Activated CD8-positive, alpha-beta memory T cell treated with anti-CD3 and anti-CD28 coated beads for 36 hours (primary cell): ENCODE measurements at regions not wholly inside any gene's neighbourhood (a gene's known extent, or its start where the extent isn't known, plus 50 kb on each side); places are given as distances from the start of the nearest gene placed in this dataset.
"Not testable (repeated sequence)": the region's sequence is repeated elsewhere in the genome, so short reads cannot be mapped to it uniquely, and the experiment has no call there.

Experiments used
- CTCF ChIA-PET: fragments of 350-600 bp; sonication (Branson Sonifier 250); formaldehyde crosslinking; loops from one replicate; lab custom pipeline; 2021; ENCODE audit warnings: antibody characterized with exemption; lab: Charles Lee
- POLR2A ChIA-PET: fragments of 350-600 bp; sonication (Branson Sonifier 250); formaldehyde crosslinking; loops from one replicate; lab custom pipeline; 2021; ENCODE audit warnings: antibody characterized with exemption; lab: Charles Lee

DNA sequence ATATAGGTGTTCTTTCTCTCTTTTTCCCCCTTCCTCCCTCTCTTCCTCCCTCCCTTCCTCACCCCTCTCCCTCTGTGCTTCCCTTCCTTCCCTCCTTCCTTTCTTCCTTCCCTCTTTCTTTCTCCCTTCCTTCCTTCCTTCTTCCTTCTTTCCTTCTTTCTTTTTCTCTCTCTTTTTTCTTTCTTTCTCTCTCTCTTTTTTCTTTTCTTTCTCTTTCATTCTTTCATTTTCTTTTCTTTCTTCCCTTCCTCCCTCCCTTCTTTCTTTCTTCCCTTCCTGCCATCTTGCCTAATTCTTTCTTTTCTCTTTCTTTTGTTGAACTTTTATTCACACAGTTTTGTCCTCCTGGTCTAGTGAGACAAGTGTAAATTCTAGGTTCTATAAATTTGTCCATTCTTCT lies 1595.6 kb downstream of the SI start:
- POLR2A ChIA-PET, result no interaction called here
- CTCF ChIA-PET, result no interaction called here

DNA sequence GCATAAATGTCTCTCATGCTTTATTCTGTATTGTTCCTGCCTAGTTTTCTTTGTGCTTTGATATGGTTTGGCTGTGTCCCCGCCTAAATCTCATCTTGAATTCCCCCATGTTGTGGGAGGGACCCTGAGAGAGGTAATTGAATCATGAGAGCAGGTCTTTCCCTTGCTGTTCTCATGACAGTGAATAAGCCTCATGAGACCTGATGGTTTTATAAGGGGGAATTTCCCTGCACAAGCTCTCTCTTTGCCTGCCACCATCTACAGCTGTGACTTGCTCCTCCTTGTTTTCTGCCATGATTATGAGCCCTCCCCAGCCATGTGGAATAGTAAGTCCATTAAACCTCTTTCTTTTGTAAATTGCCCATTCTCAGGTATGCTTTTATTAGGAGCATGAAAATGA lies 1596.6 kb downstream of the SI start:
- CTCF ChIA-PET, result no interaction called here

GRCh38 chr3:163476179-163476578 lies 1602.1 kb downstream of the SI start:
- ChIA-PET POLR2A (no interaction called here), CTCF (no interaction called here)

More for the DNA sequence above, 1596.6 kb downstream of the SI start:
- POLR2A ChIA-PET, result no interaction called here

DNA sequence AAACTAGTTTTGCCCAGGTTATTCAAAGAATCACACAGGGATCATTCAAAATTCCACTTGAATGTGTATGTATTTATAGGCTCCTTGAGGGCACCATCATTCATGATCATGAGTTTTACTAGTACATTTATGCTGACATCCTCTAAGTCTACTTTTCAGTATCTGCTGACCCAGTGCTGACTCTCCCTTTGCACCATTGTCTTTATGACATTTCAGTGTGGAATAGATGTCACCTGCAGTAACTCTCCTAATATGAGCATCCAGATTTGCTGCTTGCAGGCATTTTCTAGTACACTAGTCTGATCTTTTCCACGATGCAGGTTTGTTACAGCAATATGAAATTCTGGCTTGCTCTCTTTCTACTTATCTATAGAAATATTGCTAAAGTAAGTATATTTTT lies 1603.5 kb downstream of the SI start:
- ChIA-PET CTCF (no interaction called here), POLR2A (no interaction called here)

DNA sequence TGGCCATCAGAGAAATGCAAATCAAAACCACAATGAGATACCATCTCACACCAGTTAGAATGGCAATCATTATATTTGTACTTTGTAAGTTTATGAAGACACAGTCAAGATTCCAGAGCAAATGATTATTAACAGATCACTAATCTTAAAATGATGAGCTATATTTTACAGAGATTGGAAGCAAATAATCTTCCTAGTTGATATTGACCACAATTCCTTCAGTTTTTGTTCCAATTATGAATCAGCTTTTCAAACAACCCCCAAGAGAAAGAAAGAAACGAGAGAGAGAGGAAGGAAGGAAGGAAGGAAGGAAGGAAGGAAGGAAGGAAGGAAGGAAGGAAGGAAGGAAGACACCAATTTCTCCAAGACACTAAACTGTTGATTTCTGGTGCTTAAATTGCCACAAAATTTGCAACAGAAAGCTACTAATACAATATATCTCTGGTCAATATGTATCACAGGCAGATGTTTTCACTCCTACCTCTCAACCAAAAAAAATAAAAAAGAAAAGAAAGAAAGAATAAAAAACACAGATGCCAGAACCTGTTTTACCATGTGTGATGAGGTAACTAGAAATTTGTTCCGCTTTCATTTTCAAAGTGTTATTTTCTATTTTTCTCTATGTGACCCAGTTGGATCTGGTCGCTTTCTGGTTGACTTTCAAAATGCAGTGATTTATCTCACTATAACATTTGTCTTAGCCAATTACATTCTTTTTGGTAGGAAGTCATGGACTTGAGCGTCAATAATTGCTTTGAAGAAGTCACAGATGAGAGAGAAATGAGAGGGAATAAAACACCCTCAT lies 1609.6 kb downstream of the SI start:
- CTCF ChIA-PET, result no interaction called here
- POLR2A ChIA-PET, result no interaction called here

DNA sequence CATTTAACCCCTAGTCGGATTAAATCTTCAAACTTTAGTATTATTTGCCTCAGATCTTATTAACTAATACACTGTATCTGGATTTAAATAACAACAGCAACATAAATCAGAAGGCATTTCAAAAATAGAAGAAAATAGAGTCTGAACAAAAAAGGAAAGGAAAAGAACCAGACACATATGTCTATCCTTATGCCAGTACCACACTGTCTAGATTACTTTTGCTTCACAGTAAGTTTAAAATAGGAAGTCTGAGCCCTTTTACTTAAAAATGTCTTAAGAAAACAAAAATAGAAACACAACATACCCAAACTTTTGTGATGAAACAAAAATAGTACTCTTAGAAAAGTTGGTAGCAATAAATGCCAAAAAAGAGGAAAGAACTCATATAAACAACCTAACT lies 1615.8 kb downstream of the SI start:
- CTCF ChIA-PET, result no interaction called here
- POLR2A ChIA-PET, result no interaction called here

DNA sequence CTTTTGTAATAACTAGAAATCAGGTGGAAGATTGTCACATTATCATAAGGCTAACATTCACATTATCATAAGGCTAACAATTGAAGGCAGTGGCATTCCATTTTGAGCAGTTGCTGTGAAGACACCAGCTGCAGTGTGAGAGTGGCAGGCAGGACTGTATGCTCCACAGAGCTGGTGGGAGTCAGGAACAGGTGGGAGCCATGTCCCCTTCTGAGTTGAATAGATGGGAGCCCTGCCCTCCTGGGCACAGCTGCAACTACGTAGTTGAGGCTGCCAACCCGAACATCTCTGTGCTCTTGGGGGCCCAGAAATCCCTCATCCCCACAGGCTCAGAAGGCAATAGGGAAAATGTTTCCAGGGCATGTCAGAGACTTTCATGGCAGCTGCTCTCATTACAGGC lies 1627.6 kb downstream of the SI start:
- POLR2A ChIA-PET, result no interaction called here
- CTCF ChIA-PET, result no interaction called here

- ChIA-PET CTCF (no interaction called here), POLR2A (no interaction called here)
Measured at GRCh38 chr3:163438760-163439159, 1639.5 kb downstream of the SI start.

DNA sequence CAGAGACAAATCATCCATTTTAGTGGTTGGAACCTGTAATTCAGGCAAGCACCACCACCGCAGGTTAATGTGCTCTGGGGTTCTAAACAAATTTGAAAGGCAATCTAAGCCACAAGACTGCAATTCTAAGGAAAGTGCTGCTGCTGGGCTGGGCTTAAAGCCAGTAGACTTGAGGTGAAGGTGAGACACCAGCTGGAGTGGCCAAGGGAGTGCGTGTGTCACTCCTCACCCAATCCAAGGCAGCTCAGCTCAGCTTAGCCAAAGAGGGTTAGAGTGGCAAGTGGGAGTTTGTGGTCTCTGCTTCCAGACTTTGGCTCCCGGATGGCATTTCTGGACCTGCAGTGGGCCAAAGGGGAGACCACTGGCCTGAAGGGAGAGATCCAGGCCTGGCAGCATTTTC lies 1655.6 kb downstream of the SI start:
- POLR2A ChIA-PET, result no interaction called here
- CTCF ChIA-PET, result no interaction called here

GRCh38 chr3:163391407-163392181 lies 1686.7 kb downstream of the SI start:
- ChIA-PET POLR2A (no interaction called here), CTCF (no interaction called here)

GRCh38 chr3:163384383-163384782 lies 1693.9 kb downstream of the SI start:
- ChIA-PET POLR2A (no interaction called here), CTCF (no interaction called here)

GRCh38 chr3:163382183-163382582 lies 1696.1 kb downstream of the SI start:
- ChIA-PET CTCF (no interaction called here), POLR2A (no interaction called here)

DNA sequence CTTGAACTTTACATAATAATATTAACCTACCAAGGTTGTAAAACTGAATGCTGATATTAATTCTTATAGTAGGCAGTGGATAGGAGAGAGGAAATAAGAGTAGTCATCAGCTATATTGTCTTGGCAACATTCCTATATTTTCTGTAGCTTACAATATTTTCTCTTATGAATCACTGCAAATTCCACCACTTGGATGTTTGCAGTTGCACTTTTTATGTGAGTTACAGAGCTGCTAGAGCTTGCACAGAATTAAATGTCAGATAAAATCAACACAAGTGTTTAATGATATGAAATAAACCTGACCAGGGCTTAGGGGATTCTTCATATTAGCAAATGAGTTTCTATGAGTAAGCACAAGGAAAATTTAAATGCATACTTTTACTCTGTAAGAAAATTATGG lies 1710.1 kb downstream of the SI start:
- POLR2A ChIA-PET, result no interaction called here
- CTCF ChIA-PET, result no interaction called here

GRCh38 chr3:163364717-163365116 lies 1713.6 kb downstream of the SI start:
- CTCF ChIA-PET, result no interaction called here
- POLR2A ChIA-PET, result no interaction called here

DNA sequence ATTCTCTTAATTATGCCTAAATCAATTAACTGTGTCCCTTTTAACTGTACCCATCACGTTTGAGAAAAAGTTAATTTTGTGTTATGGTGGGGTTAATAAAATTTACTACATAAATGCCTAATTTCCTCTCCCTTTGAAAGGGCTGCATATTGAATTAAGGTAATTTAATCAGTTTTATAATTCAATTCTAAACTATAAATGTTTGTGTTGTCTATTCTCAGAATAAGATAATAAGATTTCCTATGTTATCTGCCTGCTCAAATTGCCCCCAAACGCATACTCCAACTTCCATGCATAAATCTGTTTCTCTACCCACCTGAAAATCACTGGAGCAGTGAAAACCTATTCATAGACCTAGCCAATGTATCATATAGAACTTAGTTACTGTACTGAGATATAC lies 1716.1 kb downstream of the SI start:
- ChIA-PET CTCF (no interaction called here), POLR2A (no interaction called here)

DNA sequence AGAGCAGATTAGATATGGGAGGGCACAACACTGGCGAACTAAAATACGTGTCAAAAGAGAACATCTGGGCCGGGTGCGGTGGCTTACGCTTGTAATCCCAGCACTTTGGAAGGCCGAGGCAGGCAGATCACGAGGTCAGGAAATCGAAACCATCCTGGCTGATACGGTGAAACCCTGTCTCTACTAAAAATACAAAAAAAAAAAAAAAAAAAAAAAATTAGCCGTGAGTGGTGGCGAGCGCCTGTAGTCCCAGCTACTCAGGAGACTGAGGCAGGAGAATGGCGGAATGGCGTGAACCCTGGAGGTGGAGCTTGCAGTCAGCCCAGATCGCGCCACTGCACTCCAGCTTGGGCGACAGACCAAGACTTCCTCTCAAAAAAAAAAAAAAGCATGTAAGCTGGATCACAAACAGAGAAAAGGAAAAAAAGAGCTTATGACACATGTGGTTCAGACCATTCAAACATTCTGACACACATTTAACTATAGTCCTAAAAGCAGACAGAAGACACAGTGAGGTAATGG lies 1716.9 kb downstream of the SI start:
- POLR2A ChIA-PET, CTCF ChIA-PET: not testable (repeated sequence)

- ChIA-PET POLR2A (no interaction called here), CTCF (no interaction called here)
Measured at GRCh38 chr3:163347944-163348343, 1730.4 kb downstream of the SI start.

DNA sequence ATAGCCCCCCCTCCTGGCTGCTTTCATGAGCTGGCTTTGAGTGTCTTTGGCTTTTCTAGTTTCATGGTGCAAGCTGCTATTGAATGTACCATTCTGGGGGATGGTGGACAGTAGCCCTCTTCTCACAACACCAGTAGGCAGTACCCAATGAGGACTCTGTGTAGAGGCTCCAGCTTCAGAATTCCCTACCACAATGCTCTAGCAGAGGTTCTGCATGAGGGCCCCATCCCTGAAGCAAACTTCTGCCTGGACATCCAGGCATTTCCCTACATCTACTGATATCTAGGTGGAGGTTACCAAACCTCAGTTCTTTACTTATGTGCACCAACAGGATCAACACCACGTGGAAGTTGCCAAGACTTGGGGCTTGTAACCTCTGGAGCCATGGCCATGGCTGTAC lies 1742.9 kb downstream of the SI start:
- CTCF ChIA-PET, result no interaction called here
- POLR2A ChIA-PET, result no interaction called here

GRCh38 chr3:163328680-163329079 lies 1749.6 kb downstream of the SI start:
- CTCF ChIA-PET, result no interaction called here
- POLR2A ChIA-PET, result no interaction called here

DNA sequence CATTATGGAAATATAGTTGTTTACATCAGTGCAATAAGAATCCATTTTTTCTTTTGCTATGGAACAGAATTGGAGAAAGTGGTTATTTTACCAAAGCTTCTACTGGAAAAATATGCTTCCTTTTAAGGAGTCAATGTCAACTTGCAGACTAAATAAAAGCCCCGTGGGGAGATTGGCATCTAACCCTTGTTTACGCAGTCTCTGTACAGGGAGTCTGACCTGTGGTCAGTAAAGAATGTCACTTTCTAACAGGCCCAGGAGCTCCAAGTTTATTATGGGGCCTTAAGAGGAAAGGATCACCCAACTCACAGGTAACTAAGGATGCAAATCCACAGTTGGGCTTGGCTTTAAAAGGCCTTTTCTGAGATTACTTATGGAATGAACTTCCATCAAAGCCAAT lies 1751.2 kb downstream of the SI start:
- ChIA-PET POLR2A (no interaction called here), CTCF (no interaction called here)

DNA sequence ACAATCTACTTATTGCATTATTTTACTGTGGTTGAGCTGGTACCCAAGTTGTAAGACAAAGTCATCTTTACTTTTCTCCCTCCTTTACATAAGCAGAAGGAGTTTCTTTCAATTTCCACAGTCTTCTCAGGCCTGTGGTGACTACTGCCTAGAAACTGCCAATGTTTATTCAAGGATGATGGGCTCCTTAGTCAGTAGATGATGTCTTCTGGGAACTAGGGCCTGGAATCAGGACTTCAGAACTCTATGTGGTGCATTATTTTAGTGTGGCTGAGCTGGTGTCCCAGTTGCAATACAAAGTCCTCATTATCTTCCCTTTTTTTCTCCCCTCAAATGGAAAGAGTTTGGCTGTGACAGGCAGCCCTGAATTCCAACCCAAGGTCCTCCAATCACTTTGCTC lies 1762.5 kb downstream of the SI start:
- CTCF ChIA-PET, result no interaction called here
- POLR2A ChIA-PET, result no interaction called here
